Epithelial cell of esophagus (primary cell): ENCODE measurements at regions not wholly inside any gene's neighbourhood (a gene's known extent, or its start where the extent isn't known, plus 50 kb on each side); places are given as distances from the start of the nearest gene placed in this dataset.

ENCODE experiments used
- DNase-seq: peaks from one replicate; pipeline ENCODE4 v3.0.0; 2010; ENCODE audit warnings: low read depth
- H3K4me3 ChIP-seq: 2 replicates; pipeline ENCODE4 v1.5.1; 2011; ENCODE audit warnings: mild to moderate bottlenecking, low read length, control low read depth
- CTCF ChIP-seq: IDR thresholded peaks from 2 replicates; pipeline ENCODE4 v1.5.1; 2011; ENCODE audit warnings: low read depth, mild to moderate bottlenecking, low read length, control low read depth, inconsistent platforms; ENCODE audit not compliant: insufficient read depth; ENCODE audit errors: missing control alignments

GRCh38 chr12:97408363-97408762, 54.2 kb upstream of the RMST start:
- no peak overlapping the region for H3K4me3 ChIP-seq
- no peak for TF ChIP-seq CTCF

GRCh38 chr12:97411341-97411740, 51.3 kb upstream of the RMST start:
- no peak for TF ChIP-seq CTCF
- DNase-seq: no peak
- no peak overlapping the region for H3K4me3 ChIP-seq

More at GRCh38 chr12:97408363-97408762, 54.2 kb upstream of the RMST start:
- no peak for DNase-seq
